Activated CD4-positive, alpha-beta T cell treated with anti-CD3 and anti-CD28 coated beads, Interleukin-2, Interleukin-6, amounts not matched to agents 100 ng/mL and 50 ng/mL, durations not matched to agents 16 hours and 8 hours (primary cell): ENCODE measurements at regions not wholly inside any gene's neighbourhood (a gene's known extent, or its start where the extent isn't known, plus 50 kb on each side); places are given as distances from the start of the nearest gene placed in this dataset.

ENCODE experiments used
- DNase-seq: peaks from one replicate; pipeline ENCODE4 v3.0.0-alpha.2; 2020

GRCh38 chr10:44087403-44087802, 297.5 kb downstream of the CXCL12 start:
- DNase-seq, result no peak

- no peak for DNase-seq
These were observed 301.0 kb downstream of the CXCL12 start for GRCh38 chr10:44083719-44084400.

GRCh38 chr10:44071479-44071878, 313.4 kb downstream of the CXCL12 start:
- no peak for DNase-seq

- DNase-seq, result no peak
These were observed 314.6 kb downstream of the CXCL12 start for GRCh38 chr10:44070282-44070681.

- no peak for DNase-seq
These were observed 315.3 kb downstream of the CXCL12 start for GRCh38 chr10:44069573-44069972.

- no peak for DNase-seq
These were observed 316.0 kb downstream of the CXCL12 start for GRCh38 chr10:44068716-44069482.

GRCh38 chr10:44067432-44067831, 317.5 kb downstream of the CXCL12 start:
- DNase-seq, result no peak

GRCh38 chr10:44066527-44067255, 318.2 kb downstream of the CXCL12 start:
- DNase-seq, result no peak

- no peak for DNase-seq
These were observed 318.9 kb downstream of the CXCL12 start for GRCh38 chr10:44065788-44066526.

- DNase-seq, result no peak
These were observed 319.7 kb downstream of the CXCL12 start for GRCh38 chr10:44064987-44065787.

- no peak for DNase-seq
These were observed 320.6 kb downstream of the CXCL12 start for GRCh38 chr10:44064317-44064716.

GRCh38 chr10:44063686-44064085, 321.2 kb downstream of the CXCL12 start:
- no peak for DNase-seq

- no peak for DNase-seq
These were observed 324.2 kb downstream of the CXCL12 start for GRCh38 chr10:44060719-44061118.

- no peak for DNase-seq
These were observed 324.7 kb downstream of the CXCL12 start for GRCh38 chr10:44060221-44060620.

GRCh38 chr10:44058259-44058658, 326.6 kb downstream of the CXCL12 start:
- DNase-seq, result no peak

GRCh38 chr10:44056967-44057805, 327.7 kb downstream of the CXCL12 start:
- DNase-seq, result no peak

- no peak for DNase-seq
These were observed 328.7 kb downstream of the CXCL12 start for GRCh38 chr10:44056206-44056605.

GRCh38 chr10:44054046-44054445, 330.9 kb downstream of the CXCL12 start:
- DNase-seq, result no peak

GRCh38 chr10:44053391-44053790, 331.5 kb downstream of the CXCL12 start:
- no peak for DNase-seq

GRCh38 chr10:44051584-44052385, 333.1 kb downstream of the CXCL12 start:
- DNase-seq, result no peak
